Germinal center (tissue), 1 donor: ENCODE measurements at regions not wholly inside any gene's neighbourhood (a gene's known extent, or its start where the extent isn't known, plus 50 kb on each side); places are given as distances from the start of the nearest gene placed in this dataset.

Experiments used
- DNase-seq: peaks from one replicate; pipeline ENCODE4 v3.0.0; 2012; ENCODE audit warnings: mixed read lengths, low spot score

DNA sequence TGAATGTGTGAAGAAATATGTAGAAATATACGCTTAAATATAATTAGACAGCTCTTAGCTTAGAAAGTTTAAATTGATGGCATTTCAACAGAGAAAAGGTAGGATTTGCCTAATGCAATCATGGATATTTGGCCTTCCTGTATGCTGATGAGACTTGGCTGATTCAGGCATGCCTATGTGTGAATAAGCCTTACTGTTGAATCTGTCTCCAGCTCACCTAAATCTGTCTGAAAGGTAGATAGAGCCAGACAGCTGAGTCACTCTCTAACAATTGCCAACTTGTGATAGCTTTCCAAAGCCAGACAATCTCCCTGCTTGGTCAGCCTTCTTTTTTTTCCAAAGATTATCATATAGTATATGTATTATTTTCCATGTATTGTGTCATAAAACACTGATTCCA lies 92.8 kb upstream of the FLRT2 start:
- DNase-seq, result no peak

DNA sequence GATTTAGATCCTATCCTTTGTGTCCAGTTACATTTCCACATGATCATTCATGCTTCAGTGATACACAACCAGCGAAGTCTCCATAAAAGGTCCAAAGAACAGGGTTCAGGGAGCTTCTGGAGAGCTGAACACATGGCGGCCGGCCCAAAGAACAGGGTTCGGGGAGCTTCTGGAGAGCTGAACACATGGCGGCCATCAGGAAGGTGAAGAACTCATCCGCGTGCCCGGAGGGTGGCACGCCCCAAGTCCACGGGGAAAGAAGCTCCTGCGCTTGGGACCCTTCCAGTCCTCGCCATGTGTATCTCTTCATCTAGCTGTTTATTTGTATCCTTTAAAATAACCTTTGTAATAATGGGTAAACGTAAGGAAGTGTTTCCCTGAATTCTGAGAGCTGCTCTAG lies 91.9 kb upstream of the FLRT2 start:
- no peak for DNase-seq

DNA sequence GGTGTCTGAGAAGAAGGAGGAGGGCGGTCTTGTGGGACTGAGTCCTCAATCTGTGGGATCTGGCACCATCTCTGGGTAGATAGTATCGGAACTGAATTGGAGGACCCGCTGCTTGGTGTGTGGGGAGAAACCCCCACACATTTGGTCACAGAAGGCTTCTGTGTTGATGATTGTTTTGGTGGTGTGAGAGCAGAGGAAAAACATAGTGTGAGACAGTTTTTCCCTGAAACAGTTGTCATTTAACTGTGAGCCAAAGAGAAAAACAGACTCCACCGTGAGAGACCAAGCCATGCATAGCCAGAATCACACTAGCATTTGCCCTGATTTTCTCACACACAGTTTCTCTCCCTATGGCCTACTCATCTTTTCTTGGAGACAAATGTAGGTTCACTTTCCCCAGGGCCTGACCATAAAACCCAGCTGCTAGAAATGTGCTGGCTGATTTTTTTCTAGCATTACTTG lies 91.4 kb upstream of the FLRT2 start:
- no peak for DNase-seq

DNA sequence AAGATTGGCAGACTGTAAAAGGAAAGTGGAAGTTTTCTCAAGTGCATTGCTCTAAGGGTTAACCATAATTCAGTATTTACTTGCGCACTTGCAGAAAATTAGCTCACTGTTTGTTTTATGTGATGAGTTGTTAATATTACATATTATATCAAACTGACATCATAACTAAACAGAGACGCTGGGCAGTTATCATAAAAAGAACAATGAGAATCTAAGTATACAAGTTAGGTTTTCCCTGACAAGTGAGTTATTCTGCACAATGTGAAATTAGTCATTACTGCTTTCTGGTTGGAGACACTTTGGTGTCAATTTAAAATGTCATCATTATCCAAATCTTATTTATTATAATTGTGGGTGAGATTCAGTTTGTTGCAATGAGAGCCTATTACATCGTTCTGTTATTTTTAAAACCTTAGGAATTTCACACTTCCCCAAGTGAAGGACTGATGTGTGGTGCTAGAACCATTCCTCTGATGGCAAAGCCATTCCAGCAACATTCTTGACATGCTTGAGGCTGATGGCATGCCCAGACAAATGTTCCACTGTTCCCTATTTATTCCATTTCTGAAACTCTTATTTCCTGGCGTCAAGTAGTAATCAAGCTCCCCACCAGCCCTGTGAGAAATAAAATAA lies 90.1 kb upstream of the FLRT2 start:
- DNase-seq, result no peak

DNA sequence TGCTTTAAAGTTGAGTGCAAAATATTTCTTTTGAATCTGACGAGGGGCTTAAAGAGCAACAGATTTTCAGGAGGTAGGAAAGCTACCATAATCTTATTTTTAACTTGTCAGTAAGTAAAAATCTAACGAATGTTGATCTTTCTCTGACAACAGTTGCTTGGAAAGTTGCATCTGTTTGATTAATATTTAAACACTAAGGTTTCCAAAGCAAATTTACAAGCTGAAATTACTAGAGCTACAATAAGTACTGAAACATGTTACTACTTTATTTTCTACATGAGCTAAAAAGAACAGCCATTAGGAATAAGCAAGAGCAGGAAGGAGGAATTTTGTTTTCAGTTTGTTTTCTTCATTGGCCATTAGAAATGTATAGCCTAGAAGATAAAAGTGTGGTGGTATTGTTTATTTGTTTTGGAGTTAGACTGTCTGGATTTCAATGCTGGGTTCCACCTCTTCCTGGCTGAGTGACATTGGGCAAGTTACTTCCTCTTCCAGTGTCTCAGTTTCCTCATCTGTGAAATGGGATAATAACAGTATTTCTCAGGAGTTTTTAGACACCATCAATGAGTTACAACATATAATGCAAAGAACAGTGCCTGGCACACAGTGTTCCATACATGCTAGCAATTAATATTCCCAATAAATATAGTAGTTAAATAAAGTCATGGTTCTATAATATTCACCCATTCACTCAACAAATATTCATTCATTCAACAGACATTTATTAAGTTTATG lies 87.9 kb upstream of the FLRT2 start:
- no peak for DNase-seq

DNA sequence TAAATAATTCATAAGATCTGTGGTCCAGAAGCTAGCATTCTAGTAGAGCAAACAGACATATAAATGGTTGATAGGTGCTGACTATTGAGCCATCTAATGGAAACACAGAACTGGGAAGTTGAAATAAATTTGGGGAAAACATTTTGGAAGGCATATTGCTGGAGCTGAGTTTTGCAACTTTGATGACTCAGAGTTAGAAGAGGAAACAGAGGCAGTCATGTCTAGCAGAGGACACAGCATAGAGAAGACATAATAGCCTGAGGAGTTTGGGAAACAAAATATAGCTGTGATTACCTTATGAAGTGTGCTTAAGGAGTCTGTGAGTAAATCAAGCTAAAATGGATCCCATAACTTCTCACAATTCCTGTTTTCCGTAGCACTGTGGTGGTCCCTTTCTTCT lies 86.9 kb upstream of the FLRT2 start:
- DNase-seq, result no peak

DNA sequence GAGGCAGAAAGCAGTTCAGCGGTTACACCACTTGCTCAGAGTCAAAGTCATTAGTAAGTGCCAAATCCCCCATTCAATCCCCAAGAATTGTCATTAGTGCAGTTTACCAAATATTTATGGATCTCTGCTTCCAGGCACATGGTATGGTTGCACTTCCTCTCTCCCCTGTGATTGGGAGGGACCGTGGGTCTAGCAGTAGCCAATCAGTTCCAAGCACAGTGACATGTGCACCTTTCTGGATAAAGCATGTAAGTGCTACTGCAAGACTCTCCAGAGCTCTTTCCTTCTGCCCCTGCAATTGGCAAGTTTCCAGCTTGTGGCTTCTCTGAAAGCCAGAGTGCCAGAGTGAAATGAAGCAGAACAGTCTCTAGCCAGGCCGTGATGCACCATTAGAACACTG lies 85.3 kb upstream of the FLRT2 start:
- no peak for DNase-seq

DNA sequence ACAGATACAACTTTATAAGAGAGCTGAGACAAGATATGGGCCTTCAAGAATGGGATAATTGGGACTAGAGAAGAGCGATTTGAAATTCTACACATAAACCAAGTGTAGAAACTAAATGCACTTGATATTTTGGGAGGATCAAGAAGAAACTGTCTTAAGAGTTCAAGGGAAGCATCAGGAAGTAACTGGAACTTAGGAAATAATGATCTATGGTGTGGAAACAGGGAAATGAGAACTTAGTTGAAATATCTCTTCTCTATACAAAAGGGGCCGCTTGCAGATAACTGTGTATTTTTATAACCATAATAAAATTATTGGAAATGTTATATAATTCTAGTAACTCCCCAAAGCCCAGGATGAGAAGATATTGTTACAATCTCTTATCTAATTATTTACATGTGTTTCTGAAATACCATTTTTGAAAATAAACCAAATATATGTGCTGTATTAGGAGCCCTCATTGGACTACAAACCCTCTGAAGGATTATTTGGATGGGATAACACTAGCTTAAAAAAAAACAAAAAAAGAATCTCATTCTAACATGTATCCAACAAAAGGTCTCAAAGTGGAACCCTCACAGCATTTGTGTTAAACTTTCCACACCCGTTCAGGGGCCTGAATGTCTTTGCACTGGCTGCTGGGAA lies 84.7 kb upstream of the FLRT2 start:
- DNase-seq, result no peak

DNA sequence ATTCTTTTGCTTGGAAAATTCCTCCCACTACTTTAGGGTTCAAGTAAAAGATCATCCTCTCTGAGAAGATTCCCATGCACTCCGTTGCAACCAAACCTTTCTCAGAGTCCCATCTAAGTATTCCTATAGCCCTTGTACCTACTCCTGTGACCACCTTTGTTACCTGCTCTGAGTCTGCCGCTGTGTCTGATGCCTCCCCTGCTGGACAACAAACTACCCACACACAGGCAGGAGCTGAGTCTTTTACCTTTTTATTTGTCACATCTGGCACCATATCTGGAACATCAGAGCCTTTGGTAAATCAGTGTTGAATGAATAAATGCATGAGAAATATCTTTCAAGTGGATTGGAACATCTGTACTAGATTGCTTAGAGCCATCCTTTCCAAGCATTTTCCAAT lies 82.1 kb upstream of the FLRT2 start:
- DNase-seq, result no peak

DNA sequence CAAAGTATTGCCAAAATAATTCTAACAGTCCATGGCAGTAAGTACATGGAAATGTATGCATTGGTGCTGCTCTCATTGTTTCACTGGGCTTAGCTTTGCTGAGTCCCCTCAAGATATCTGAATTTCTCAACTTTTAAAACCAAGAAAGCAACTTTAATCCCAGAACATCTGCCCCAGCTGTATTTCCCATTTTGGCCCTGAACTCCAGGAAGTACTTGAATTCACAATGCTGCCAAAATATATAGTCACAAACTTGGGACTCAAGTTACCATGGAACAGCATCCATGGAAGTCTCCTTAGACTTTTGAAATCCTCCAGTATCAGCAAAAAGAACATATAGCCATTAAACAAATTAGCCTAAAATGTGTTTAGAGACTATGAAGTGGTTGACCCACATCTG lies 78.5 kb upstream of the FLRT2 start:
- no peak for DNase-seq

DNA sequence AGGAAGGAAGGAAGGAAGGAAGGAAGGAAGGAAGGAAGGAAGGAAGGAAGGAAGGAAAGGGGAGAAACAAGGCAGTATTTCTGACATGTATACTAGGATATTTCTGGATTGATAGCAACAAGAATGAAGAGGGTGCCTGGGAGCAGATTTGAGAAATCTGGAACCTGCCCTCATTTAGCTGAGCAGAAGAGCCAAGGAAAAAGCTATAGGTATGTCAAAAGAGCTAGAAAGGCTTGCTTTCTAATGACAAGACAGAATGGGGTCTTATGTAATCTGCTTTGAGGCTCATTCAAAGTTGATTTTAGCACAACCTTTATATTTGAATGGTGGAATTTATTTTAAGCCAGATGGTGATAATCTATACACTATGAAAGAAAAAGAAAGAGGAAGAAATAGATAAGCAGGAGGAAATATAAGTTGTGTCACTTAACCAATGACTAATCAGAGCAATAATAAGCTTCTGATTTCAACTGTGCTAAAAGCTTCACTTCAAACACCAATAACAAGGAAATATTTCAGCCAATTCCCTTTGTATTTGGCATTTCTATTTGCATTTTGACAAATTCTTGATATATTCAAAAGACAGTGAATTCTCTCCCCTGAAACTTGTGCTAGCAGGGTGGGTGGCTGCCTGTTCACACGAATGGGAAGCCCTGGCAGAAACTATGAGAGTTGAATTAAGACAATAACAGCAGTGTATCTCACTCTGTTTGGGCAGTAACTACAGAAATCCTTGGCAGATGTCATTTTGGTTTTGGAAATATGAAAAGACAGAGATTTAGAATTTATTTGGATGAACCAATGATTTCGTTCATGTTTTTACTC lies 76.3 kb upstream of the FLRT2 start:
- no peak for DNase-seq

DNA sequence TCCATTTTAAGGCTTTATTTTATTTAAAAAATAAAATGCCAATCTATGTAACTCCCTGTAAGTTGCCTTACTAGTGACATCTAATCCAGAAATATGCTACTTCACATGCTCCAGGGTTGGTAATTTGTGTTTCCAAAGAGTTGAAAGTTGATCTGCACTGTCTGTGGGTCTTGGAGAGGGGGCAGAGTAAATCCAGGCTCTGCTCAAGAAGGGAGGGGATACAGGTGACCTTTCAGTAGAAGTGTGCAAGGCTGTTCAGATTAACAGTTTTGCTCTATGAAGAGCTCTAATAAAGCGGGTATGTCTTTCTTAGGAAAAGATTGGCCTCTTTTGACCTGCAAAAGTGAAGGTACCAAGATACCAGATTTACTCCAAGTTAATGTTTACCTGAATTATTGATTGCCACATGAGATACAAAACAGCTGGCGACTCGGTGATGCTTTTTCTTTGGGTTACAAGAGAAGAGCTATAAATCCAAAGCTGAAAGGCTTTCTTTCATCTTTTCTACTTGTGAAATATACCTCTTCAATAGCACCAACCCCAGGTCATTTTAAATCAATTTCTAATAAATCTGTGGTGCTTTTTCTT lies 75.6 kb upstream of the FLRT2 start:
- no peak for DNase-seq

DNA sequence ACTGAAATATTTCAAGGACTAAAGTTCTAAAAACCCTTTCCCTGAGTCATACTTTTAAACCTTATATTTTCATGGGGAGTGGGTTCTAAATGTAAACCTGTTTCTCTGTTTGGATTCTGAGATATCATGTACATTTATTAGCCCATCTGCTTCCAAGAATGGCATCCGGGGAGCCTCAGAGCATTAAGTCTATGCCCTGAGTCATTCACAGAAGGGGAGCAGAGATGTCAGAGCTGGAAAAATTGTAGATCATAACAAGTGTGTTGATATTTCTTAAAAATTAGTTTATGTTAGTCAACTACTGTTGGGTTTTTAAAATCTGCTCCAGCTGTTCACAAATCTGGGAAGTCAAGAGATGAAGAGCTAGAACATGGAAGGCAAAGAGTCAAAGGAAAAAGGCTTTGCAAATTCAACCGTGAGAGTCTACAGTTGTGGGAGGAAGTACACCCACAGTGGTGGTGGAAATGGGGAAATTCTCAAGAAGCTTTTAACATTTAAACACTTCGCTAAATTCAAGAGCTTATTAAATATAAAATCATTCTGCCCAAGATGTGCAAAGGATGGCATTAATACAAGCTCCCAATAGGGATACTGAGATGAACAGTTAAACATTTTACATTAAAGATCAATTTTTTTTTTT lies 70.5 kb upstream of the FLRT2 start:
- no peak for DNase-seq

DNA sequence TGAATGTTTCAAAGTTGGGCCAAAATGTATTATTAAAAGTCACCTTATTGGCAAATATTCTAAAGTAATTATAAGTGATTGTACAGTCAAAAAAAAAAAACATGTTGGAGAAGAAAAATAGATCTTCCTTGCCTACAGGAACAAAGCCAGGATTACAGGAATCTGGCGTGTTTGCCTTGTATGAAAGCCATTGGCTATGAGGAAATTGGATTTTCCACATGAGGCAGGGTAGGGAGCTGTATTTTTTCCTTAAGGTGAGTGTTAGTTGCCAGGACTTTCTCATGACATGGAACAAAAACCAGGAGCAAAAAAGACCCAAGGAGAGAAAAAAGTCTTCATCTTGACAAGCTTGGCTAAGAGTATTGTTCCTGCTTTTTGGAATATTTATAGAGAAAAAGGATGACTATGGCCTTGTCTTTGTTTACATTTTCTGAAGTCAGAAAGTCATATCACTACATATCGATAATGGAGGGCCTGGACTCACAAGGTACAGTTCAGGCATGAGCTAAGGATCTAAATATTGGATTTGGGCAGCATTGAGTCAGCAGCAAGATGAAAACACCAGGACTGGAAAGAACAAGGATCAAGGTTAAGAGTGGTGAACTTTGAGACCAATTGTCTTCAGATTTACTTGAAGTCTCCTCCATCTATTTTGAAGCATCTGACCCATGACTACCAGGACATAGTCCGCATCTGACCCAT lies 68.4 kb upstream of the FLRT2 start:
- no peak for DNase-seq

DNA sequence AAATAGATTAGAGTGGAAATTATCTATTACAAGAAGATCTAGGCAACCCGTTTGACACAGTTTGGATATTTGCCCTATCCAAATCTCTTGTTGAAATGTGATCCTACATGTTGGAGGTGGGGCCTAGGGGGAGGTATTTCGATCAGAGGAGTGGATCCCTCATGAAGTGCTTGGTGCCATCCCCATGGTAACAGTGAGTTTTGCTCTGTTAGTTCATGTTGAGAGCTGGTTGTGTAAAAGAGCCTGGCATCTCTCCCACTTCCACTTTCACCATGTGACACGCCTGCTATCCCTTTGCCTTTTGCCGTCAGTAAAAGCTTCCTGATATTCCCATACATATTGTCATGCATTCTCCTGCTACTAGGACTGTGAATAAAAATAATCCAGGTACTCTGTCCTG lies 66.4 kb upstream of the FLRT2 start:
- no peak for DNase-seq

DNA sequence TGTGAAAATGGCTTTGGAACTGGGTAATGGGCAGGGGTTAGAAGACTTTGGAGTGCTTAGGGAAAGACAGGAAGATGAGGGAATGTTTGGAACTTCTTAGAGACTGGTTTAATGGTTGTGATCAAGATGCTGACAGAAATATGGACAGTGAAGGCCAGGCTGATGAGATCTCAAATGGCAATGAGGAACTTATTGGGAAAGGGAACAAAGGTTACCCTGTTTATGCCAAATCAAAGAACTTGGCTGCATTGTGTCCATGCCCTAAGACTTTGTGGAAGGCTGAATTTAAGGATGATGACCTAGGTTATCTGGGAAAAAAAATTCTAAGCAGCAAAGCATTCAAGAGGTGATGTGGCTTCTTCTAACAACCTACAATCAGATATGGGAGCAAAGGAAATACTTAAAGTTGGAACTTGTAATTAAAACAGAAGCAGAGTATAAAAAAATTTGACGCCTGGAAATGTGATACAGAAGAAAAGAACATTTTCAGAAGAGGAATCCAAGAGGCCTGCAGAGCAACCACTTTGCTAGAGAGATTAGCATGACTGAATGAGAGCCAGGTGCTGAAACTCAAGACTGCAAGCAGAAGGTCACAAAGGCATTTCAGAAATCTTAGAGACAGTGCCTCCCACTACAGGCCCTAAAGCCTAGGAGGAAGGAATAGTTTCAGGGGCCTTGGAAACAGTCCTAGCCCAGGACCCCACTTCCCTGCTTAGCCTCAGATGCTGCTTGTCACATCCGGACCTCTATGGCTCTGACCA lies 65.6 kb upstream of the FLRT2 start:
- DNase-seq, result no peak

DNA sequence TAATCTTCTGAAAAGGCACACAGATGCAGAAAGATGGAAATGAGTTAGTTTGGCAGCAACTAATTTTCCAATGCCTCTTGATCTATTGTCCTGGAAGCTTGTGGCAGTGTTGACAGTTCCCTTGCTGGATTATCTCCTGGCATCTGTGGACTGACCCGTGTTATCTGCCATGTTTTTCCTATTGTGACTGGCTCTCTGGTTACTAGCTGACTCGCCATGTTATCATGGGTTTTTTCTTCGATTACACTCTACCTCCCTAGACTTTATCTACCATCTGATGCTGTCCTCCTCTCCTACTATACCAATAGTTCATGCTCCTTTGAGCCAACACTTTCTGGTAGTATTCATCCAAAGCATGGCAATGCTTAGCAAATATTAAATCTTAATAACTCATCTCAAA lies 63.3 kb upstream of the FLRT2 start:
- no peak for DNase-seq

DNA sequence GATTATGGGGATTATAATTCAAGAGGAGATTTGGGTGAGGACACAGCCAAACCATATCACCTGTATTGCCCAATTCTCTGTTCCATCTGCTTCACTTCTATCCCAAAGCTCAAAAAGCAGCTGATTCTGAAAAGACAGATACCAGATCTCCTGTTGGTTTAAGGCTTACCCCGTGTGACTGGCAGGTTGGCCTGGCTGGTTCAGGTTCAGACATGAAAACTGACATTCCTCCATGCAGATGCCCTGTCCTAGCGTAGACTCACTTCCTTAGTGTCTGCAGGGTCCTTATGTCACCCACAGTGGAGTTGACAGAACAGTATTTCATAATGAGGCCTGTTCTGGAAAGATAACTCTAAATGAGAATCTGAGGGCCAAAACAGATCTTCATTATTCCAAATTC lies 61.1 kb upstream of the FLRT2 start:
- DNase-seq, result no peak

DNA sequence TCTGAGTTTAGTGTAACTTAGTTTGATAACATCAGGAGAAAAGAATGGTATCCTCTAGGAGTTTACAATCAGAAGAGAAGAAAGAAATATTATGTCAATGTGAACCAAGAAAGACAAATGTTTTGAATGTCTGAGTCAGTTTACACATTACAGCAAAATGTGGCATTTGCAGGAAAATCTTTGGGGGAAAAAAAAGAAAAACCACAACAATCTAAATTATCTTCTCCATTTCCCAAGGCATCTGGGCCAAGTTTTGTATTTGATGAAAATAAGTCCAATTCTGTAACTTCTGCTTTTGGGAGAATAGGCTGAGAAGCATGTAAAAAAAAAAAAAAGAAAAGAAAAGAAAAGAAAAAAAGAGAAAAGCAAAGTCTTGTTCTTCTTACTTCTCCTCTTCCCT lies 58.8 kb upstream of the FLRT2 start:
- DNase-seq, result no peak

DNA sequence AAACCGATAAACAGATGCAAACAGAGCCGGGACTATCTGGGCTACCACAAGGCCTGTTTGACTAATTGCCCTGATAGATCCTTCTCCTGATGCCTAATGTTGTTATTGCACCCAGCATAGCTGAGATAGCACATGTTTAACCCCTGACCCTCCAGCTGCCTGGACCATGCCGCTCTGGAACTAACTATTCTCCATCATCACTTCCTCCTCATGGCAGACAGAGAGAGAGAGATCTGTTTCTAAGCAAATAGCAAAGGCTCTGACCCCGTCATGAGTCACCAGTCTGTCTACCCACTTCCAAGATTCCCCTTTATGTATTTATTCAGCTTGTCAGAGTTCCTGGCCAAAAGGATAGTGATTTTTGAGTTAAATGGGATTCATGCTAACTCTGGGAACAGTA lies 58.2 kb upstream of the FLRT2 start:
- DNase-seq, result no peak
